GM21529 (cell line): ENCODE measurements at regions not wholly inside any gene's neighbourhood (a gene's known extent, or its start where the extent isn't known, plus 50 kb on each side); places are given as distances from the start of the nearest gene placed in this dataset.
"Not testable (repeated sequence)": the region's sequence is repeated elsewhere in the genome, so short reads cannot be mapped to it uniquely, and the experiment has no call there.

Experiments
- ATAC-seq: cut with Tn5 transposase; IDR thresholded peaks from one replicate; pipeline ENCODE4 v1.9.1; 2021; ENCODE audit not compliant: unreplicated experiment

DNA sequence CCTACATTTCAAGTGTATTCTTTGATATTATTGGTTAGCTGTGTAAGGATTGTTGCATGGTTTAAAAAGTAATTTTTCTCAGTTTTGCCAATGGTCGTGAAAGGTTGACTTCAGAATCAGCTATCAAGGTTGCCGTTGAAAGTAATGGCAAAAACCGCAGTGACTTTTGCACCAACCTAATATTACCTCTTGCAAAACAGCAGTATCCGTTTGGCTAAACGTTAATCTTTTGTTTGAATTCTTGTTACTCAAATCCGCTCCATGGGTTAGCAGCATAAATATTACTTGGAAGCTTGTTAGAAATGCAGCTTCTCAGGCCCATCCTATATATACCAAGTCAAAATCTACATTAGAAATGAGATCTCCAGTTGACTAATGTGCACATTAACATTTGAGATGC lies 141.6 kb upstream of the PRSS12 start:
- ATAC-seq = not testable (repeated sequence)

DNA sequence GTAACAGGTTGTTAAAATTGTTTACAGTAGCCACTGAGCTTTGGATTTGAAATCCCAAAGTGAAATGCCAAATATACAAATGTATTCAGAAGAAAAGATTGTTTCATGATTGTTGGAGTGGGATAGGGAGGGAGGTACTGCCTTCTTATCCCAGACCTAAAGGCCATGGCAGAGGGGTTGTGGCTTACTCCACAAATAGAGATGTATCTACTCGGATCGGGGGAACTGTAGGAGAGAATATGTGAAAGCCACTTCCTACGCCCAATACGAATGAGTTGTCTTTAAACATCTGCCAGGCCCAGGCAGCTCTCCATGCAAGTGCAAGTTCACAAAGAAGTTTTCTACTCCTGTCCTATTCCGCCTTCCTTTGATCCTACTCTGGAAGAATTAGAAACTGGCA lies 150.2 kb upstream of the PRSS12 start:
- ATAC-seq = not testable (repeated sequence)

DNA sequence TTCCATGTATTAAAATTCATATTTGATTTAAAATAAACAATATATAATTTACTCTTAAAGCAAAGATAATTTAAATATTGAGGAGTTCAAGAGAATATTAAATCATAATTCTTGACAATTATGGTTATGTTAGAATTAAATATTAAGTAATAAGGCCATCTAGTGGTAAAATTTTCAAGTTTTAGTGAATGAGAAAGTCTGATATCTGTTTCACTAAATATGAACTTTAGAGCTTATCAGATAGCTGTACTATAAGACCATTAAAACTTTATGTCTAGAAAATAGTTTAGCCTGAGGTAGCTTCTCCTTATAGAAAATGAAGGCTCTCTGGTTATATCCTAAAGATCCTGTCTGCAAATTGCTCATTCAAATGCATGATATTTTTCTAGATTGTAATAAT lies 152.1 kb upstream of the PRSS12 start:
- ATAC-seq = not testable (repeated sequence)

DNA sequence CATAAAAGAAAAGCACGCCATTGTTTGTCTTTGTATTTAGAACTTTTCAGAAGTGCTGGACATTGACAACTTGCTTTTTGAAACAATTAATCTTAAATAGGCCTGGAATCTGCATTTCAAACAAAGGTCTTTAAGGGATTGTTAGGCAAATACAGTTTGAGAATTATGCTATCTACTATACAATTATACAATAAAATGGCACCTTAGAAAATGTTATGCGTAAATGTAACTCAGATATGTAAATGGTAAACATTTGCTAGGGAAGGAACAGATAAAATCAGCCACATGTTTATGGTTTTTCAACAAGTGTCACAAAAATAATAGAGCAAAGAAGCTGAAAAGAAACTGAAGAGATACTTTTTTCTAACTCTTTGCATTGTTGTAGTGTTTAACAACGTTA lies 152.7 kb upstream of the PRSS12 start:
- ATAC-seq = not testable (repeated sequence)

DNA sequence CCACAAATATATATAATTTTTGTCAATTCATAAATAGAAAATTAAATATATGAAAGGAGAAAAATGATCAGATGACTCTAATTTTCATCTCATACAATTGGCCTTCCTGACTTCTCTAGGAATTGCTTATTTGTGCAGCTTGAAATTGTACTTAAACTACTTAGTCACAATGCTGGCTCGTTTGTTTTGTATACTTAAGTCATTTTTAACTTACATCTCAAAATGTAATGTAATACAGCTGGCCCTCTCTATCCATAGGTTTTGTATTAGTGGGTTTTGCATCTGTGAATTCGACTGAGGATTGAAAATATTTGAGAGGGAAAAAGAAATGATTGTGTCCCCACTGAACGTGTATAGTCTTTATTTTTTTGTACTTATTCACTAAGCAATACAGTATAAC lies 160.1 kb upstream of the PRSS12 start:
- not testable (repeated sequence) for ATAC-seq

DNA sequence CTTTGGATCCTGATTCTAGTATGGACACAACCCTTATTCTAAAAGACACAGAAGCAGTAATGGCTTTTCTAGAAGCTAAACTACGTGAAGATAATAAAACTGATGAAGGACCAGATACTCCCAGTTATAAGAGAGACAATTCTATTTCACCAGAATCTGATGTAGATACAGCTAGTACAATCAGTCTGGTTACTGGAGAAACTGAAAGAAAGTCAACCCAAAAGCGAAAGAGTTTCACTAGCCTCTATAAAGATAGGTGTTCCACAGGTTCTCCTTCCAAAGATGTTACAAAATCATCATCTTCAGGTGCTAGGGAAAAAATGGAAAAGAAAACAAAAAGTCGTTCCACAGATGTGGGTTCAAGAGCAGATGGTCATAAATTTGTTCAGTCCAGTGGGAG lies 161.5 kb upstream of the PRSS12 start:
- not testable (repeated sequence) for ATAC-seq

DNA sequence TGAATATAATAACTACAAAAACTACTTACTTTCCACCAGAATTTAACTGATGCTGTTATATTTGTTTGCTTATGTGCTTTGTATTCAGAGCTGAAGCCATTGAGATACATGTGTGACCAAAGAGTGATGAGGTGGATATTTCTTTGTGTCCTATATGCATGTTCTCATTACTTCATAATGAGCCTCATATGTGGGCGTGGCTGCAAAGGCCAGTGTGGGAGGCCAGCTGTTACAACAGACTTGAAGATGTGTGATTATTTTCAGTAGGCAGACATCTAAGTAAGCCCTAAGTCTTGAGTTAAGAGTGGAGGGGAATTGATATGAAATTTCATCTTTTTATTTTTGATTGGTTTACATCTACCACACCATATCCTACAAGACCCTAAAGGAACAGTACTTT lies 163.3 kb upstream of the PRSS12 start:
- ATAC-seq = not testable (repeated sequence)

DNA sequence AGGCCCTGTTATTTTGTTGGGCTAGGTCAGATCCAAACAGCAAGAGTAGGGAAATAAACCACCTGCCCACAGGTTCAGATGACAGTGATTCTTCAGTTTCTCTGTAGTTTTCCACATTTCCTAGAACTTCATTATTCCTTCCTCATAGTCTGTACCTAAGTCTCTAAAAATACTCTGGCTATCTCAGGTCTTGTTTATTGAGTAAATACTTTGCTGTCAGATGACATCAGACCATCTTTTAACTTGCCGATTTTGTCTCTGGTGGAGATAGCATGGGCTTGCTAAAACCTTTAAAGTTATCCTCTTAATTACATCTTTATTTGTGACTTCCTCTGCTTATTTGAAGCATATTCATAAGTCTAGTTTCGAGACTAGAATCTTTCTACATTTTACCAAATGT lies 155.1 kb upstream of the METTL14 start:
- ATAC-seq = not testable (repeated sequence)

DNA sequence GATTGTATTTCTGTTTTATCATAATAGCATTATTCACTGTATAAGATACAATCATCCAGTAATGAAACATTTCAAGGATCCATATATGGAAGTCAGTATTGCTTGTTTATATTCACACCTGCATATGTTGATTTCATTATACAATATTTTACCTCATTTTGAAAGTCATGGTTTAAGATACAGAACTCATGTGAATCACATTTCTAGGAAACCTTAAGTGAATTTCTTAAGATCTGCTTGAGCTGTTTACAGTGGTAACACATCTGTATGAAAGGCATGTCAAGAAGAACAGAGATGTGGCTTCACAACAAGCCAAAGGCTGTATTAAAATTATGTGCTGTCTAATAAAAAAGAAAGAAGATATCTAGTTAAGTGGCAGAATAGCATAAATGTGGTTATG lies 153.2 kb upstream of the METTL14 start:
- ATAC-seq = not testable (repeated sequence)

DNA sequence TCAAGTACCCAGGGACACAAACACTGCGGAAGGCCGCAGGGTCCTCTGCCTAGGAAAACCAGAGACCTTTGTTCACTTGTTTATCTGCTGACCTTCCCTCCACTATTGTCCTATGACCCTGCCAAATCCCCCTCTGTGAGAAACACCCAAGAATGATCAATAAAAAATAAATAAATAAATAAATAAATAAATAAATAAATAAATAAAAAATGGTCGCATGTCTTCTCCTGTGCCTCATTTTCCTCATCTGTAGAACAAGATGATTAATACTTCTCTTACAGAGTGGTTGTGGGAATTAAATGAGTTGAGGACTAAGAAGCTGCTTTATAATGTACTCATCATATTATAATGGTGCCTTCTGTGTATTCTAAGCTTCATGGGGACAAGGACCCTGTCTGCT lies 149.4 kb upstream of the METTL14 start:
- ATAC-seq = not testable (repeated sequence)

DNA sequence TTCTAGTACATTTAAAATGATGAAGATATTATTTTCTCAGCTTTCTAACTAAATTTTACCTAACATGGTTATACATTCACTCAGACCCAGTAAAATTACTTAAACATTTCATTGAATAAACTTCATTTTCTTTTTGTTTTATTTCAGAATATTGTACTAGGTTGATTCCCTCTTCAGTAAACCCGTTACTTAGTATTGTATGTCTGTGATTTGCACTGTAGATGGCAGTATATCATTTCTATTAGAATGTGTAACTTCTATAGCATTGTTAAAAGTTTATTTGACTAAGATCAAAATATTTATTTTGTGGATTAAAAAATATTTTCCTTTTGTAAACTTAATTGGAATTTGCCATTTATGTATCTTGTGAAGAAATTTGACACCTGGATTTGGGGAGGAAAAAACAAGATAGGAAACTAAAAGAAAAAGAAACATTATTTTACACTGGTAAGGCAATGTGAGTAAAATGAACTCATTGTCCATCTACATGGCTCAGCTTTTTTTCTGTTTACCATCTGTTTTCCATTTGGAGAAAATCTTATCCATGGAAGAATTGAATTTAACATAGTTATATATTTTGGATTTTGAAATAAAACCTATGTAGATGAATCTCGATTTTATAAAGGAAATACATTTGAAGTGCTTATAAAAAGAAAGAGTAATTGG lies 145.6 kb upstream of the METTL14 start:
- ATAC-seq = not testable (repeated sequence)

DNA sequence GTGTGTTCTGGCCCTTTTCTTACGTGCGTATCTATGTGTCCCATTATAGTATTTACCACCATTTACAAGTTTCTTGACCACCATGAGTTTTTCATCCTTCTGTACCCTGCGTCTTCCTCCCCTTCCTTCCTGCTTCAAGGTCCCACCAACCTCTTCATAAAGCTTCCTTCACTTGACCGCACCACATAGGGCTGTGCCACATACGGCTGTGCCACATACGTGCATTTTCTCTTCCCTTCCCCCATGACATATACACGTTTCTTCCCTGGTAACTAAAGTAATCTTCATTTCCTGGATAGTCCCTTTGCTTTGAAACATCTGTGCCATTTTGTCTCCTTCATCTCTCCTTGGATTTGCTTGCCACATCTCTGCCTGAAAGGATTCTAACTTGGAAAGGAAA lies 128.6 kb upstream of the METTL14 start:
- ATAC-seq = not testable (repeated sequence)

DNA sequence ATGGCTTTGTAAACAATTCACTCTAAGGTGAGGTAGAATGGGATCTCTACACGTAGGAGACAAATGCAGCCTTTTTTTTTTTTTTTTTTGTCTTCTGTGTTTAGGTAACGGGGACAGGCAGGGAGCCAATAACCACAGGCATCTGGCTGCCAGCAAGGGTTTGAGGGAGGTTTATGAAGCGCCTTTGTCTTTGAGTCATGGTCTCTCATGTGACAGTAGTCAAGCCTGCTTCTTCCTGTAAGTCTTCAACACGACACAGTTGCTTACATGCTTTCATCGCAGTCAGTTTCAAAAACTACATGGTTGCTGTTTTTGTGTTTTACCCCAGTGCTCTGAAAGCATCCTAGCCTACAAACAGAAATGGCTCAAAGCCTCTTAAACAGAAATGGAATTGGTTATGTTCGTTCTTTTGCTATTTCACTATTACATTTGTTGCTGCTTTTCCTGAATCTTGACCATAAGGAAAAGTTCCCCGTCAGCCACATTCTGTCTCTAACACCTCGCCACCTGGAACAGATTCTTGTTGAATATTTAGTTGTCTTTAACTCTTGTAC lies 127.8 kb upstream of the METTL14 start:
- ATAC-seq = no peak

DNA sequence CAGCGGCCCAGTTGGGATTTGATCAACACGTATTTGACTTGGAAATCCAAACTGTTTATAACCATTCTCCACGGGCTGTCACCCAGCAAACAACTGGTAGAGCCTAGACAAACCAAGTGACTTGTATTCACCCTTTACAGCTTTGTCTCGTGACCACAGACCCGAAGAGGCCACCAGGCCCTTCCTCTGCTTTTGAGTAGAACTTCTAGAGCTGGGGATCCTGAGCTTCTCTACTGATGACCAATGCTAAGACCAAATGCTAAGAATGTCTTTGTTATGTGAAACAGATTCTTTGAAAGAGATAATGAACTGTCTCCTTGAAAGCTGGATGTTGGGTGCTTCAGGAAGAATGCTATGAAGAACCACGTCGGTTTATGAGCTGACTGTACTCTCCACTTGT lies 127.0 kb upstream of the METTL14 start:
- not testable (repeated sequence) for ATAC-seq

DNA sequence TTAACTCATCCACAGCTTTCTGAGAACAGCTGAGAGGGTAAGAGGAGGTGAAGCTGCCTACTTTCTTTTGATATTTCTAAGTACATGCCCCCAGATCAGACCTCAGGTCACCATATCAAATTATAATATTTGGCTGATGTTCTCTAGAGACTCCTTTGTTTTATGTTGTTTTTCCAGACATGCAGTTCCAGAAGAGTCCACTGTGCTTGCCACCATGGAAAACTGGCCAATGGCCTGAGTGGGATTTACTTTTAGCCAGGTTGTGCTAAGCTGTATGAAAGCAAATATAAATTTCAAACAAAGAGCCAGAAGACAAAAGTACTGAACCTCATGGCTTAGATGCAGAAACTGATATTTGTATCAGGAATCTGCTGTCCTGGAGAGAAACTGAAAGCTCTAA lies 123.6 kb upstream of the METTL14 start:
- ATAC-seq = not testable (repeated sequence)

DNA sequence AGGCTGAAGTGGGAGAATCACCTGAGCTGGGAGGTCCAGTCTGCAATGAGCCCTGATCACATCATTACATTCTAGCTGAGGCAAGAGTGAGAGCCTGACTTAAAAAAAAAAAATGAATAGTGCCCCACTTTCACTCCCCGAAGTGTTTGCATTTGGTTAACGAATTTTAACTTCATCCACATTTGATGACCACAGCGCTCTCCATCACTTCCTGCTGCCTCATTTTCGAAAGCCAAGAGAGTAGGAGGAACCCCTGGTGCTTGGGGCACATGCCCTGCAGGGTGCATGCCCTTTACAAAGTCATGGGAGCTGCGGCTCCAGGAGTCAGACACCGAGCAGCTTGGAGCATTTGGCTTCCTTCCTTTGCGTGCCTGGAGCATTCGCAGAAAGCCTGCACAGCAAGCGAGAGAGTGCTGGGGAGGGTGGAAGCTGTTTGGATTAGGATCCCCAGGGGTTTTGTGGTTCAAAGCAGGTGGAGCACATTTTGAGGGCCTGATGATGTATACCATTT lies 119.1 kb upstream of the METTL14 start:
- ATAC-seq = peak; percentile 88

DNA sequence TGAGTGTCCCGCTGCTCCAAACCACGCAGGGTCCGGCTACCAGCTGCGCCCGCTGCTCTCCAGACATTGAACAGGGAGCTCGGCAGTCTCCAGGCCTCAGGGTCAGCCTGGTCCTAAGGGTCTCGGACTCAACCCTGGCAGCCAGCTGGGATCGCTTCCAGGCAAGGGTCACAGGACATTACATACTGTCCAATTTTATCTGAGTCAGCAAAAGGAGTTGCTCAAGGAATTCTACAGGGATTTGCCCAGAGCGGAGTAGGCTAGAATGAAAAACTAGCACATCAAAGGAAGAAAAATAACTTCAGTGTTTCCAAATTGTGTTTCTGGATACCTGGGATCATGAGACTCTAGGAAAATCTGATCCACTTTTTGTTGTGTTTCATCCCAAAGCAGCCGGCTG lies 112.2 kb upstream of the METTL14 start:
- not testable (repeated sequence) for ATAC-seq

DNA sequence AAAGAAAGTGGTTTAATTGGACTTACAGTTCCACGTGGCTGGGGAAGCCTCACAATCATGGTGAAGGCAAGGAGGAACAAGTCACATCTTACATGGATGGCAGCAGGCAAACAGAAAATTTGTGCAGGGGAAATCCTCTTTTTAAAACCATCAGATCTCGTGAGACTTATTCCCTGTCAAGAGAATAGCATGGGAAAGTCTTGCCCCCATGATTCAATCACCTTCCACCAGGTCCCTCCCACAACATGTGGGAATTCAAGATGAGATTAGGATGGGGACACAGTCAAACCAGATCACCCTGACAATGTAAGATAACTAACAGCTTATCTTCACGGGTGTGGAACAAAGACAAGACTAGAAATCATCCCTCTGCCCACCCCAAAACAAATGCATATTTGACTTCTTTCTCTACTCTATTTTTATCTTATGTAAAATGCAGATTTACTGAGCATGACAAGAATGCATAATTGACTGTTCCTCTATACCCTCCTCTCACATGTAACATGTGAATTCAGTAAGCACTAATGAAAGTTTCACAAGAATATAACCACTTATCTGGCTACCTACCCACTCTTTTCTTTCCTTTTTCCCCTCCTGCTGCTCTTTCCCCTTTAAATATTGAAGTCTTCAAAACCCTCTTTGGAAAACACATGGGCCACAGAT lies 110.8 kb upstream of the METTL14 start:
- not testable (repeated sequence) for ATAC-seq

DNA sequence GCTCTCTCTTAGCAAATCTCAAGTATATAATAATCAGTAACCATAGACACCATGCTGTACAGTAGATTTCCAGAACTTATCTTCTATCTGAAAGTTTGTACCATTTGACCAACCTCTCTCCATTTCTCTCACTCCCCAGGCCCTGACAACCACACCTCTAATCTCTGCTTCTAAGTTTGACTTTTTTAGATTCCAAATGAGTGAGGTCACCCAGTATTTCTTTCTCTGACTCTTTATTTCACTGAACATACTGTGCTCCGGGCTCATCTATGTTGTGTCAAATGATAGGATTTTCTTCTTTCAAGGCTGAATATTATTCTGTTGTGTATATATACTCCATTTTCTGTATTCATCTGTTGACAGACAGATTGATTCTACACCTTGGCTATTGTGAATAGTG lies 110.1 kb upstream of the METTL14 start:
- not testable (repeated sequence) for ATAC-seq

DNA sequence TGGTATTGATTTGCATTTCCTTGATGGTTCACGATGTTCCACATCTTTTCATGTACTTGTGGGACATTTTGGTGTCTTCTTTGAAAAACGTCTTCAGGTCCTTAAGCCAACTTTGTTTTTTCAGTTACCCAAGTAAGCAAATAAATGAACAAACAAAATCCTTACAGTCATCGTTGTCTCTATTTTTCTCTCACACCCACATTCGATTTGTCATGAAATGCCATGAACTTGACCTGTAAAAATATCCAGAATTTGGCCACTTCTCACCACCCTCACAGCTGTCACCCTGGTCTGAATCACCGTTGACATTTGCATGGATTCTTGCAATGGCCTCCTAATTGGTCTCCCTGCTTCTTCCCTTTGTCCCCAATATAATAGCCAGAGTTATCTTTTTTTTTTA lies 109.5 kb upstream of the METTL14 start:
- ATAC-seq = not testable (repeated sequence)

DNA sequence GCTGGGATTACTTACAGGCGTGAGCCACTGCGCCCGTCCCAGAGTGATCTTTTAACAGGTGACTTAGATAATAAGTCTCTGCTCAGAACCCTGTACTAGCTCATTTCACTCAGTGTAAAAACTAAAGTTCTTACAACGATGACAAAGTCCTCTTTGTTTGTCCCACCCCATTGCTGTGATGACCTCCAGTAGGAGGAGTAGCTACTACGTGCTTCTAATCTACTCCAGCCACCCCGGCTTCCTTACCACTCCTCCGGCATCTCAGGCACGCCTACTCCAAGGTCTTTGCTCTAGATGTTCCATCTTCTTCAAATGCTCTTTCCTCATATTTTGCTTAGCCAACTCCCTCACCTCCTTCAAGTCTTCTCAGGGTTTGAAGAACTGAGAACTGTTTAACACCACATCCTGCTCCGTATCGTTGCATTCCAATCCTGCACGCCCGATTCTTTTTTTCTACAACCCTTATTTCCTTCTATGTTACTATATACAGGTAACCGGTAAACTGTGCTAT lies 108.4 kb upstream of the METTL14 start:
- not testable (repeated sequence) for ATAC-seq

DNA sequence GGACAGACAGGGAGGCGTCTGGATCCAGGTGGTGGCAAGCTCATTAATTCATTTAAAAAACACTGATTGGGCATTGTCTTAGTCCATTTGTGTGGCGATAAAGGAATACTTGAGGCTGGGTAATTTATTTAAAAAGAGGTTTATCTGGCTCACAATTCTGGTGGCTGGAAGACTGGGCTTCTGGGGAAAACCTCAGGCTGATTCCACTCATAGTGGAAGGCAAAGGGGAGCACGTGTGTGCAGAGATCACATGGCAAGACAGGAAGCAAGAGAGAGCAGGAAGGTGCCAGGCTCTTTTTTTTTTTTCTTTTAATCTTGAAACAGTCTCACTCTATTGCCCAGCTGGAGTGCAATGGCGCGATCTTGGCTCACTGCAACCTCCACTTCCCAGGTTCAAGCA lies 100.2 kb upstream of the METTL14 start:
- ATAC-seq = no peak
